IPS DF 4.7 (cell line): ENCODE measurements at regions not wholly inside any gene's neighbourhood (a gene's known extent, or its start where the extent isn't known, plus 50 kb on each side); places are given as distances from the start of the nearest gene placed in this dataset.
A peak's percentile ranks its signal among the peaks of the same experiment; 100 is the strongest.

Source experiments
- DNase-seq: peaks from one replicate; pipeline ENCODE4 v3.0.0-alpha.2; 2013; ENCODE audit warnings: low spot score; ENCODE audit errors: extremely low read depth

DNA sequence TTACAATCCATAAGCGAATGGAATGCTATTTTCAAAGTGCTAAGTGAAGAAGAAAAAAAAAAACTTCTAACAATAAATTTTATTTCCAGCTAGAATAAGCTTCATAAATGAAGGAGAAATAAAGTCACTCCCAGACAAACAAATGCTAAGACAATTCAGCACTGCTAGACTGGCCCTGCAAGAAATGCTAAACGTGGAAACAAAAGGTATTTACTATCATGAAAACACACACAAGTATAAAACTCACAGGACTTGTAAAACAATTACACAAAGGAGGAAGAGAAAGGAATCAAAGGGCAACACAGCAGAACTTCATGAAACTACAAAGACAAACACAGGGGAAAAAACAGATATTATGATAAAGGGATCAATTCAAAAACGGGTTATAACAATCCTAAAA, 85.8 kb upstream of the NELL2 start:
- DNase-seq = no peak

DNA sequence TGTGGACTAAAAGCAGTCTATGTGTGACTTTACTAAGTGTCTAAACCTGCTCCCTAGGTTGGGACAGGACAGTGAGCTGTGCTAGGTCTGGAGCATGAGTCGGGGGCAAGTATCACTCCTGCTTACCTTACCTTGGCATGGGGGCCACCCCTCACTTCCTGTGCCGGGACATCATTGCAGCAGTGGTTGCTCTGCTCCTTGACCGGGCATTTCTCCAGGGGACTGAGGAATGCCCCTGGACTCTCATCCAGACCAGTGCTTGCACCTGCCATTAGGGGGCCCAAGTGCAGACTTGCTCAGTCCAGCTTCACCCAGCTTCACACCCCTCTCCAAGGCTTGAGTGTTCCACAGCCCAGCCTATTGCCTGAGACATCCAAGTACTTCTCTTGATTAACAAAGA, 84.7 kb upstream of the NELL2 start:
- peak; percentile 44 for DNase-seq

- DNase-seq = no peak
Observed at GRCh38 chr12:44960423-44960822, 84.3 kb upstream of the NELL2 start.

DNA sequence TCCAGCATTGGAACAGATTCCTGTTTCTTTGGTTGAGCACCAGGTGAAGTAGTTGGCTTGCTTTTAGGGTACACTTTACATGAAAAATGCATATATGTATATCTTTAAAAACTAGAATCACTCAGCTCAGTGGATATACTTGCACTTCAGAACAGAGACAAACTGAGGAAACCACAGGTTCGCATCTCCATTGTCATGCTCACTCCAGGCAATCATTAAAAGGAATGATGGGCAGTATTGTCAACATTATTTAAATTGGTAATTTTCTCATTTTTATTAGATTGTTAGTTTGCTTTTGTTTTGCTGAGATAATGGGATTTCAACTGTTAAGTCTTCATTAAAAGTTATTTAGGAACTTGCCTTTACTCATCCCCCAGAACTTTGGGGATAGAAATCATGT, 71.0 kb upstream of the NELL2 start:
- DNase-seq = no peak

DNA sequence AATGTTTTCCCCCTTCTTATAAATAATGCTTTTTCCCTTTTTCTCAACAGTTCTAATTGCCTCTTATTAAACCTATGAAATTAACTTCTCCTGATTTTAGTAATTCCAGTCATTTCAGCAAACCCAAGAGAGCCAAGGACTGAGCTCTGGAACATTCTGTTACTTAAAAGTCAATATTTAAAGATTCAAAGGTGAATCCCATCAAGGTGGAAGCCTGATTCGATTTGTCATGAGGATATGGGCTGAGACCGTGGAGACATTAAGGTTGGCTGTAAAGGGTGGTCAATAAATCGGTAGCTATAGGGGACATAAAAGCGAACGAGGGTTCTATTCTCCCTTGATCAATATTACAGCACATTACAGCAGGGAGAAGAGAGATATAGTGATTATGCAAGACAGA, 66.6 kb upstream of the NELL2 start:
- no peak for DNase-seq

GRCh38 chr12:44930972-44931600, 55.0 kb upstream of the NELL2 start:
- DNase-seq = no peak

DNA sequence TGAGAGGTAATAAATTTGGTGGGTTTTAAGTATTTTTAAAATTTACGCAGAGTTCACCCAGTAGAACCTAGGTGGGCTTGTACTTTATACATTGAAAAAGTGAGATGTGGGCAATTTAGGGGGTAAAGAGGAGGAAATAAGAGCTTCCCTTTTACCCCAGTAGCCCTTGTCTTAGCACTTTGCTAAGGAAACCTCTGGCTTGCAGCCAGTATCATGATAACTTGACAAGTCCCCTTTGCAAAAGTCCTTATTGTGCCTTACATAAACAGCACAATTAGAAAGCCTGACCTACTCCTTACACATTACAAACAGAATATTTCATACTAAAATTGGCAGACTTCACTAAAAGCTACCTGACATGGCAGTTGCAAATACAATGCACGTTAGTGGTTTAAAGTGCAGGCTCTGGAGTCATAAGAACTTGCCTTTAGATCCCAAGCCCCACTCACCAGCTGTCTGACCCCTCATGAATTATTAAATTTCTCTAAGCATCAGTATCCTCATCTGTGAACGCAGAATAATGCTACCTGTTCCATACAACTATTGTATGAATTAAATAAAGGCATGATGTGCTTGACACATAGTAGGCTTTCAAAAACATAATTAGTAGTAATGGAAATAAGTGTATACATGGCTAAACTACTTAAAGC, 53.2 kb upstream of the NELL2 start:
- DNase-seq = no peak
